Inflammatory macrophage (primary cell): ENCODE measurements at regions not wholly inside any gene's neighbourhood (a gene's known extent, or its start where the extent isn't known, plus 50 kb on each side); places are given as distances from the start of the nearest gene placed in this dataset.
A peak's percentile ranks its signal among the peaks of the same experiment; 100 is the strongest.
"Not testable (repeated sequence)": the region's sequence is repeated elsewhere in the genome, so short reads cannot be mapped to it uniquely, and the experiment has no call there.

Experiments
- DNase-seq, 2 donors: peaks; one replicate each; pipeline ENCODE4 v3.0.0-alpha.2; 2020 to 2022

DNA sequence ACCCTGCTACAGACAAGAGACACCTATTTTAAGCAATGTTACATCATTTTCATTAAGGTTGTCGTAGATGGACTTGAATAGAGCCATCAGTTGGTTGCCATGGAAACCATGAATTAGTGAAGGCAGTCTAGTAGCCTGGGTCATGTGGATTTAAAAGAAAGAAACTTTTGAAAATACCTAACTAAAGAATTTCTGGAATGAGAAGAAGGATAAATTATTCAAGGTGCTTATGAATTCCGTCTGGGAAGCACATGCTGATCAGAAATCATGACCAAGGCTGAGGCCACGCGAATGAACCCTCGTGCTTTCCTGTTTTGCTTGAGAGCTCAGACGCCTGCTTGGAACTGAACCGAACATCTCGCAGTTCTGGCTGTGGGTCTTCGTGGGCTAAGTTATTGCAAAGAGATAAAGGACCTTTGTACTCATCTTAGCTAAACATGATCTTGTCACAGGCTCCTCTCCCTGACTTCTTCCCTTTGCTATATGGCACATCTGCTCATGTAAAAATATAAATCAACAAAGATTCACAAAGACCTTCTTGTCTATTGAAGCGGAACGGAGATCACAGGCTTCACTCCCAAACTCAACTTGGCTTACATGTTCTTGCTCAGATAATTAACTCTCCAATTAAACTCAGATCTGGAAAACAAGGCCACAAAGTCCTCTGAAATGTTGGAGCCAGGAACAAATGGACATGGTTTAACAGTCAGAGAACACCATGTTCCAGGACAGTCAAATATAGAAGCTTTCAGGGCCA is 140.2 kb downstream of the NUFIP1 start:
- no peak for DNase-seq

DNA sequence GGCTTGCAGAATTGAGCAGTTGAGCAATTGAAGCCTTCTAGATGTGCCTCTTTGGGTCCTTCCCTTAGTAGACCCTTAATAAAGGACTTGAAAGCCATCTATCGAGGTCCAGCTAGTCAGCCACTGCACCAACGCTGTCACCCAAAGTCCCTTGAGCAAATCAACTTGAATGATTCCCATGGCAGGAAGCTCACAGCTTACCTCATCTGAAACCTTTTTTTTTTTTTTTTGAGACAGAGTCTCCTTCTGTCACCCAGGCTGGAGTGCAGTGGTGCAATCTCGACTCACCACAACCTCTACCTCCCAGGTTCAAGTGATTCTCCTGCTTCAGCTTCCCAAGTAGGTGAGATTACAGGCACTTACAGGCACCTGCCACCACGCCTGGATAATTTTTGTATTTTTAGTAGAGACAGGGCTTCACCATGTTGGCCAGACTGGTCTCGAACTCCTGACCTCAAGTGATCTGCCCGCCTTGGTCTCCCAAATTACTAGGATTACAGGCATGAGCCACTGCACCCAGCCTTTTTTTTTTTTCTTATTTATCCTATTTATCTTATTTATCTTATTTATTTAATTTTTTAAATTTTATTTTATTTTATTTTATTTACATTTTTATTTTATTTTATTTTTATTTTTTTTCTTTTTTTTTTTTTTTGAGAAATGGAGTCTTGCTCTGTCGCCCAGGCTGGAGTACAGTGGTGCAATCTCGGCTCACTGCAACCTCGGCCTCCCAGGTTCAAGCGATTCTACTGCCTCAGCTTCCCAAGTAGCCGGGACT is 143.8 kb downstream of the NUFIP1 start:
- DNase-seq = not testable (repeated sequence)

DNA sequence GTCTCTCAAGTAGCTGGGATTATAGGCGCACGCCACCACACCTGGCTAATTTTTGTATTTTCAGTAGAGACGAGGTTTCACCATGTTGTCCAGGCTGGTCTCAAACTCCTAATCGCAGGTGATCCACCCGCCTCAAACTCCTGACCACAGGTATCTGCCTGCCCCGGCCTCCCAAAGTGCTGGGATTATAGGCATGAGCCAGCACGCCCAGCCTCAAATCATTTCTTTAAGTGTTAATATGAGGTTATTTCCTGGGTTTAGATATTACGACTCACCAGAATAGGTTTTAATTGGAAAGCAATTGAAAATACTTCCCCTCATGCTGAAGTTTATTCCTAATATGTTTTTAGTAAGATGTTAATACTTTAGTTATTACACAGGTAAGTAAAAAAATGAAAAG is 144.5 kb downstream of the NUFIP1 start:
- DNase-seq = no peak

DNA sequence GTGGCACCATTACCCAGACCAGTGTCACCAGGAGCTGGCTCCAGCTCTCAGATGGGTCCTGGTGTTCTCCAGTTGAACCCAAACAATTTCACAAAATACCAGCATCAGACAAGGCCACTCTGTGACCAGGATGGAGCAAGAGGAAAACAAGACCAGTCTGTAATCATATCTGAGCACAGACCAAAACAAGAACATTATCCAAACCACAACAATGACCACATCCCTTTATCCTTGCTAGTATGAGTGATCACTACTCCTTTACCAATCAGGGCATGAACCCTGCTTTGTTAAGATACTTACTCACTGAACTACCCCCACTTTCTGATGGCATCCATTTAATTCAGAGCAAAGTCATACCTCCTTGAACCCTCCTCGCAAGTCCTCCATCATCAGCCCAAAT is 145.9 kb downstream of the NUFIP1 start:
- peak; percentile 57 to 68 for DNase-seq

DNA sequence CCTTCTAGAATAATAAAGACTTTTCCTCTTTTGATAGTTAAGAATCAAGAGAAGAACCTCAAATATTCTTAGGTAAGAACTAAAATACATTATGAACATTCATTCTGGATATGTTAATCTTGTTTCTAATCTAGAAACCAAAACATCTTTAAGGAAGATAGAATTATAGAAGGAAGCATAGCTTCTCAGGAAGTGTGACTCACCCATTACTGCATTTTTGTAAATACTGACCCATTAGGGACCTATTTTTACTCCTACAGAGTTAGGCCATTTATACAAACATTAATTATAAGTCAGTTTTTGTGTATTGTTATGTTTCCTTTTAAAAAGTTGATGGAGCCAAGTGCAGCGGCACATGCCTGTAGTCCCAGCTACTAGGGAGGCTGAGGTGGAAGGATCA is 147.1 kb downstream of the NUFIP1 start:
- peak; percentile 20 to 51 for DNase-seq

DNA sequence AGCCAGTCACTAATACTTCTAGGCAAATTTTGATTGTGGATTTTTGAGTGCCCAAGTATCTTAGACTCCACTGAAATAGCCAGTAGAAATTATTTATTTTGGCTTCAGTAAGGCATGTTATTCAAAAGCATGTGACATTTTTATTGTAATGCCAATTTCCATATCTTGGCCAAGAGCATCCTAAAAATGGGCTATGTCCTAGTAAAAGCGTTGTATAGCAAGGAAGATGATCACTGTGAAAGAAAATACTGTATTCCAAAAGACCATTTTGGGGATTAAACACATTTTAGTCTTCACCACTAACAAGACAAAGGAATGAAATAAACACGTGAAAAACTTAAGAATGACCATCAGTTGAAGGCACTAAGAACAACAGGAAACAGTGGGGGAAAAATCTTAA is 149.1 kb downstream of the NUFIP1 start:
- no peak for DNase-seq

DNA sequence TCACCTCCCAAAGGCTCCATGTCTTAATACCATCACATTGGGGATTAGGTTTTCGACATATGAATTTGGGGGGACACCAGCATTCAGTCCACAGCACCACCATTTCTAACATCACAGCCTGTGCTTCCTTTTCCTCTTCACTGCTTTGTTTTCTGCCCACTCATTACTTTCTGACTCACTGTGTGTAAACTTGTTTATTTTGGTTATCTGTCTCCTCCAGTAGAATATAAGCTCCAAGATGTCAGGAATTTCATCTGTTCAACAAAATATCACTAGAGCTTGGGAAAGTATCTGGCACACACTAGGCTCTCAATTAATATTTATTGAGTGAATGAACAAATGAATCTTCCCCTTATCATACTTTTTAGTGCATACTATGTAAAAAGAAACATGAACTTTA is 152.0 kb downstream of the NUFIP1 start:
- DNase-seq = no peak

DNA sequence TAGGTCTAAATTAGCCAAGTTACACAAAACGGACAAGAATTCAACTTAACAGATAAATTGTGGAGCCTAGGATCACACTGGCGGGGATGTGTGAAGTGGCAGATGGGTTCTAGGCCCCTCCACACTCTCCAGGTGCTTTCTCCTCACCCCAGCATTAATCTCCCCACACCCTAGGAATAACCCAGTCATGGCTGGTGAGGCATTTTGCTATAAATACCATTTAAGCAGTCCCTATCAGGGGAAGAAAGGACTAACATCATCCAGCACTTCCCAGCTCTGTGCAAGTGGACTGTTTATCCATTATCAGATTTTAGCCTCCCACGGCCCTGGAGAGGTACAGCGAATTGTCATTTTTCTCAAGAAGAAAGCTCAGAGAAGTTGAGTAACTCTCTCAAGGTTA is 154.9 kb downstream of the NUFIP1 start:
- DNase-seq = no peak

DNA sequence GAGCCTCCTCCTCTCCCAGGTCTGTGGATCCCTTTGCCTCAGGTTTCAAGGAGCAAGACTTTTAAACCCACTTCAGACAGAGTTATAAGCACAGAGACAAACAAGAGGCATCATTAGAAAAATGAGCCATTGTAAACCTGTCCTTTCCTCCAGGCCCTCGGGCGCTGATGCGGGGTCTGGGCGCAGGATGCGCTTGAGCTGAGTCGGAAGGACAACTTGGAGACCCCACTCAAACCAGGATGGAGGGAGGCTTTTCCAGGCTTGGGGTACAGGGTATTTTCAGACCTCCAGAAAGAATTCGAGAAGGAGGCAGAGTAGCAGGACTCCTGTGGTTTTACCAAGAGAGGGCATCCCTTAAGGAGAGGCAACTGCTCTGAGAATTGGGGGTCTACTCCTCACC is 155.6 kb downstream of the NUFIP1 start:
- no peak for DNase-seq

DNA sequence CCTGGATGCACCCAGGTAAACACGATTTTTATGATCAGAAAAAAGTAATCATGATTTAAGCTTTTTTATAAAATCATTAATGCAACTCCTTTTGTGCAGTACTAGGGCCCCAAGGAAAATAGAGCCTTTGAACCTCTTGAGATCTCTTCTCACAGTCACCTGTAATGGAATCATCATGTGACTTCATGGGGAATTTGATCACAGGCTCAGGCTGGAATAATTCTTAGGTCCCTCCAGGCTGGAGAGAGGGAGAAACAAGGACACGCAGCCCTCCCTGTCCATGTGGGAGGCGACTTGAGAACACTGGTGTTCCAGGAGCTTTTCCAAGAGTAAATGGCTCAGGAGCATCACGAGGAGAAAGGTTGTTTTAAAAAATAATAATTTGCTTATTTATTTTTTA is 156.1 kb downstream of the NUFIP1 start:
- DNase-seq = no peak

DNA sequence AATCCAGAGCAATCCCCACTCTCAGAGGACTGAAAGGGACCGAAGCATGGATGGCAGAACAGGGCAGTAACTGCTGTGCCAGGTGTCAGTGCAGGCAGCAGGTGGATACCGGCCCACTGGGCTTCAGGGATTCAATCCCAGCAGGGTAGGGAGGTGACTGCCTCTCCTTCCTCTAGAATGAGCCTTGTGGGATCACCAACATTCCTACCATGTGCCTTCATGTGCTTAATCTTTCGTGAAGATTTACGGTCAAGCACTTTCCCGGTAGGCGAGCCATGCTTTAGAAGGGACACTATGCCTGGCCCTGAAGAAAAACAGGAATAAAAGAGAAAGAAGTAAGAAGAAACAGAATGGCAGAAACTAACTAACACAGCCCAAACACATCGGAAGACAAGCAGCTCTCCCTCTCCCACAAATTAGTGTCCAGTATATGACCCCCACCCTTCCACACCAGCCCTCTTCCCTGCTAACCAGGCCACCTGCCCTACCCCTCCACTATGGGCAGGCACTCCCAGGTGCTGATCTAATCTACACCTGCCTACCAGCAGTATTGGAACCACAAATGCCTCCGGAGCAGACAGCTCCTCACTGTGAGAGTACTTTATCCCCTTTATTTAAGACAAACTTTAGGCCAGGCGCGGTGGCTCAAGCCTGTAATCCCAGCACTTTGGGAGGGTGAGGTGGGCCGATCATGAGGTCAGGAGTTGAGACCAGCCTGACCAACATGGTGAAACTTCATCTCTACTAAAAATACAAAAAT is 162.5 kb downstream of the NUFIP1 start:
- DNase-seq = no peak

DNA sequence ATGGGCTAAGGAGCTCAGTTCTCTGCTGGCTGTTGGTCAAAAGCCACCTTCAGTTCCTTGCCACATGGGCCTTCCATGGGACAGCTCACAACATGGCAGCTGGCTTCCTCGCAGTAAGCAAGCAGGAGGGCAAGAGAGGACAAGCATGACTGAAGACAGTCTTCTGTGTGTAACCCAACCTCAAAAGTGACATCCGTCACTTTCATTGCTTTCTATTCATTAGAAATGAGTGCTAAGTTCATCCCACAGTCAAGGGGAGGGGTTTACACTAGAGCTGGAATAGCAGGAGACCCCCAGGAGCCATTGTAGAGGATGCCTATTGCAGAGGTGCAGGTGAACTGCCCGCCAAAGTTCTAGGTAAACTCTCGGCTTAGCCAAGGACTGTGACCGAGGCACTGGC is 163.3 kb downstream of the NUFIP1 start:
- no peak for DNase-seq

DNA sequence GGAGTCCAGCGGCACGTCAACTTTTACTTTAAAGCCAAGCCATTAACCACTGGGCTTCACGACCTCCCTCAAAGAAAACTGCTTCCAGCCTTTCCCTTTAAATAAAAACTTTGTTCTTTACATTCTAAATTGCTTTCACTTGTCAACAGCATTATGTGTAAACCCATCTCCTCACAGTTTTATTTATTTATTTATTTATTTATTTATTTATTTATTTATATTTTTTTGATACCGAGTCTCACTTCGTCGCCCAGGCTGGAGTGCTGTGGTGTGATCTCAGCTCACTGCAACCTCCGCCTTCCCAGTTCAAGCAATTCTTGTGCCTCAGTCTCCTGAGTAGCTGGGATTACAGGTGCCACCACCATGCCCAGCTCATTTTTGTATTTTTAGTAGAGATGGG is 165.7 kb downstream of the NUFIP1 start:
- DNase-seq = not testable (repeated sequence)

DNA sequence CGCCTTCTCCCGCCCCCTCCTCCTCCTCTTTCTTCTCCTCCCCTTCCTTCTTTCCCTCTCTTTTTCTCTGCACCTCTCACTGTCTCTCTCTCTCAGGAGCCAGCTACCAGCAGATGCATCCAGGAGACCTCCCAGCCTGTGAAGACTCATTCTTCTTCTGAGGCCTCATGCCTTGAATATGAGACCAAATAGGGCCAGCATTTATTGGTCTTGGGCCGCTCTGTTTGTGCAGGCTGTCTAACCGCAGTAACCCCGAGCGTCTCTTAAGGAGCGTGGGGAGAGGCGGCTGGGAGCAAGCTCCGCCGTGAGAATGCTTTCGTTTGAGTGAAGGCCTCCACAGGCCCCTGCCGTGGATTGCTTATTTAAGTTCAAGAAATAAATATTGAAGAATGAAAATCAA is 167.0 kb downstream of the NUFIP1 start:
- no peak for DNase-seq

DNA sequence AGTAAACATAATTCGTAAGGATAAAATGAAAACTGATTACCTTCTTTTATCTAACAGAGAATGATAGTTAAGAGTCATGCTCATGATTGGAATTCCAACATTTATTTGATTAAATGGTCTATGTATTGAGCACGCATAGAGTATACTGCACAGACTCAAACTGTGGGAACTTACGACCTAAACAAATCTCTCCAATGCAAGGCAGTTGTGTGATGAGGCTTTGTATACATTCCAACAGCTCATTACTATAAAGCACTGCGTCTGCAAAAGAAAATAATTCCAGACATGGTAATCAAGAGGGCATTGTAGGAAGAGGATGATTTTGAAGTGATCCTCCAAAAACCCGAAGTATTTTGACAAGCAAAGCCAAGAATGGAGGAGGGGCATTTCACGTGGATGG is 169.5 kb downstream of the NUFIP1 start:
- DNase-seq = no peak

DNA sequence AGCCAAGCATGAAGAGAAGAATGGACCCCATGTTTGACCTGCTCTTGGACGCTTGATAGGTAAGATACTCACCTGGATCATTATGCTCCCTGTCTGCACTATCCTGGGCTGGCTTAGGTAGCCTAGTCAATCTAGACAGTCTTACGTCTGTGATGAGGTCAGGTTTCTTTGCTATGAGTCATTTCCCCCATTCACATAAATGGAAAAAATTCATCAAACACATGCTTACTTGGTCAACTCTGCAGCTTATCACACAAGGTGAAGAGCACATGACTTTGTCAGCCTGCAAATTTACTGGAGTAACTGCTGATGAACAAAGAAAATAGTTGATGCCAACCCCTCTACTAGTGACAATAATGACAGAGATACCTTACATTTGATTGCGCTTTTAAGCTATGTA is 170.0 kb downstream of the NUFIP1 start:
- no peak for DNase-seq

DNA sequence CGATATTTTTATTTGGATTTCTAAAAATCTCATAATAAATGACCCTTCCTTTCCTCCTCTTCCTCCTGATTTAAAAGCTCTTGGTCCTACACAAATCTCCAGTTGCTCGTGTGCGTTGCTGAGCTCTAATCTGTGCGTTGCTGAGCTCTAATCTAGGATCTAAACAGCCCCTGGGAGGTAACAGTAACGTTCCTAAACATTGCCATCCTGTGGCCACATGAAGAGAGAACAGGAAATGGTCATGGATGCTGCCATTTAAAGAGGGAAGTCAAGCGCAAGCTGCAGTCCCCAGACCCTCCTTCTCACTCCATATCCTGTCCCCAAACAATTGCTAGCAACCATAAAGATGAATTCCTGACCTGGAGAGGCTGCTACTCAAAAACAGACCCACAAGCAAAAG is 170.8 kb downstream of the NUFIP1 start:
- DNase-seq = peak; percentile 54 to 56

DNA sequence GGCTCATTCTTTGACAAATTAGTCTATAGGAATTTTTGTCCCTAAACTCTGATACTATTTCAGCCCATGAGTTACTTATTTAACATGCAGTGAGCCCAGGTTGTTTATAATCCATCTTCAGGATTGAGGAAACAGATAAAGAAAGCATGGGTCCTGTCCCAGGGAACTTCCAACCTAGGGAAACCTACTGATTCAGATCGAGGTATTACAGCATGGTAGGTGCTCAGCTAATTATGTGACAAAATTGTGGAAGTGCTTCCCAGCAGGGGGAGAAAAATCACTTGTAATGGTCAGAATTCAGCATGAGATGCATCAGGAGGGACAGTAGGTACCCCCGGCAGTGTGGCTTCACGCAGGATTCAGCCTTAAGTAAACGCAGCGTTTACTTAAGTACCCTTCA is 171.3 kb downstream of the NUFIP1 start:
- DNase-seq = no peak

DNA sequence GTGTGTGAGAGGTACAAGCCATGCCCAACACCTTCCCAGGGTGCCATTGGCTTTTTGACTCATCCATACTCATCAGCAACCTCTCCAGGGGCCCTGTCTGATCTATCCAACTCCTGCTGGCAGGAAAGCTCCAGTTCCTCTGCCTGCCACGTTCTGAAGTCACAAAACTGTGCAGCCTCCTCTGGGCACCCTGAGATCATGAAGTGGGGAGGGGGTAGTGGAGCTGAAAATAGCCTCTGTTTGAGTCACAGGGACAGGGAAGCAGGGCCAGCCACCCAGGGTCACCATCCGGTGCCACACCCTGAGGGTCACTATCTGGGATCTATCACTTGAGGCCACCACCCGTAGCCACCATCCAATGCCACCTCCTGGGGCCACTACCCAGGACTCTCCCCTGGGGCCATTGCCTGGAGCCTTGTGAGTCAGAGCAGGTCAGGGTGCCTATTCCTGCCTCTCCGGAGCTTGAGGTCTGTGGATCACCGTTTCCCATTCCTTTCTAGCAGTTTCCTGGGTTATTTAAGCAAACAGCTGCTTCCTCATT is 172.1 kb downstream of the NUFIP1 start:
- DNase-seq = no peak

DNA sequence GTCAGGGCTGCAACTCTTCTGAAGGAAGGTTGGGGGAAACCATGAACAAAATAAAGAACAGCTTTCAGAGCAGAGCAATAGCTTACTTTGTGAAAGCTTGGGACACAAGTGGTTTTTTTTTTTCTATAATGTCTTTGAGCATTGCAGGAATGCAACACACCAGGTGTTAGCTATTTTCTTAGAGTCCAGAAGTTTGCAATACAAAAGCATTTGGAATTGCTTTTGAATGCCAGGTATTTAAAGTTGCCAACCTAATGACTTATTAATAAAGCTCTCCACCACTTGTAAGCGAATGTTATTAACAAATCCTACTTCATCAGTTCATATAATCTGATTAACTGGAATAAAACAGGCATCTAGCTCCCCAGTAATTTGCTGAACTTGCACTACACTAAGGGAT is 172.6 kb downstream of the NUFIP1 start:
- DNase-seq = no peak

DNA sequence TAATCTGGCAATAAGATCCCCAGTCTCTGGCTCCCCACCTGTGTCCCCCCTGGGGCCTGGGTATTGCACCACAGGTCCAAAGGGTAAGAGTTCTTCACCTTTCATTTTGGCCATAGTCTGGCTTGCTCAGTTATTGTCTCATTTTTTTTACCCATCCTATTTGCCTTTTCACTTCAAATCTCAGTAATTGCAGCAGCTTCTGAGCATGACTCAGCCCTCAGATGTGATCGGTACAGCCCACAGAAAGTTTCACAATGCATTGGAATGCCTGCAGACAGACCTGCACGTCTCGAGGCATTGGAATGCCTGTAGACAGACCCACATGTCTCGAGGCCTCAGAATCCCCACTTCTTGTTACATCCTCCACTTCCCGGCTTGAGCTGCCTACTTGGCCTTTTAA is 173.6 kb downstream of the NUFIP1 start:
- DNase-seq = peak; percentile 57 to 62

DNA sequence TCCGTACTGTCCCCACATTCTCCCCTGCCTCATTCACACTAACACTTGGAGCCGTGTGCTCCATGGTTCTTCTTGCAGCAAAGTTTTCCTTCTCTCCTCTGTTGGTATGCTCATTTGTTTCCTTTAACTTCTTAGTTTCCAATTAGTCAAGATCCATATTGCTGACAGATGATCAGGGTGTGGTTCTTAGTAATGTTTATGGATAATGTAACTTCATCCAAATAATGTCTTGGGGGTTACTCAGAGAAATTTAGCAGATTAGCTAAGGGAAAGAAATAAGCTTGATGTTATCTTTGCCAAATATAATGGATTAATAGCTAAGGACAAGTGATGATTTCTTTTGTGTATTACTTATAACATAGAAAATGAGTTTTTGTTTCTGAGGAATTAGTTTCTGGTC is 174.4 kb downstream of the NUFIP1 start:
- no peak for DNase-seq

DNA sequence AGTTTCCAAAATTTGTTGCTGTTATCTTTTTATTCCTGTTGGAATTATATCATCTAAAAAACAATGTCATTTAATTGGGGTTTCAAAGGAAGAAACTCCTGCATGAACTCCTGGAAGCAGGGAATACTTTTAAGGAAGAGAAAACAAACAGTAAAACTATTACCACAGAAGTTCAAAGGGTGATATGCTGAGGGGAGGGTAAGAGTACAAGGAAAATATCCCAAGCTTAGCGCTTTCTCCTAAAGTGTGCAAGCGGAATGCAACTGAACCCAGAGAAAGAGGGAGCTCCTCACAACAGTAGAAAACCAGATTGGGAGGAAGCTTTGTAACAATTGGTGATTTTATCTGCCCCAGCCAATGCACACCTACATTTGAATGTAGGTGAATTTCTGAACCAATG is 175.1 kb downstream of the NUFIP1 start:
- no peak for DNase-seq
